WTC11 (cell line): ENCODE measurements at regions not wholly inside any gene's neighbourhood (a gene's known extent, or its start where the extent isn't known, plus 50 kb on each side); places are given as distances from the start of the nearest gene placed in this dataset.

Experiments
- AFF4 ChIP-seq: sonication (generic); formaldehyde crosslinking; IDR thresholded peaks from 2 replicates; pipeline ENCODE4 v1.8.1; 2023; ENCODE audit warnings: mild to moderate bottlenecking, missing genetic modification reagents, borderline replicate concordance
- ATF1 ChIP-seq: sonication (generic); formaldehyde crosslinking; IDR thresholded peaks from 2 replicates; pipeline ENCODE4 v1.8.1; 2023; ENCODE audit warnings: mild to moderate bottlenecking, moderate library complexity, missing genetic modification reagents
- CTCF ChIP-seq: fragments of 200-600 bp; IDR thresholded peaks from 2 replicates; pipeline ENCODE4 v1.8.0; 2022; ENCODE audit warnings: antibody characterized with exemption
- ESRRA ChIP-seq: sonication (generic); formaldehyde crosslinking; IDR thresholded peaks from 2 replicates; pipeline ENCODE4 v1.8.1; 2022; ENCODE audit warnings: mild to moderate bottlenecking, missing genetic modification reagents, borderline replicate concordance
- FOXK1 ChIP-seq: sonication (generic); formaldehyde crosslinking; IDR thresholded peaks from 2 replicates; pipeline ENCODE4 v1.8.0; 2022; ENCODE audit warnings: mild to moderate bottlenecking, moderate library complexity, missing genetic modification reagents
- MAX ChIP-seq: sonication (generic); formaldehyde crosslinking; IDR thresholded peaks from 2 replicates; pipeline ENCODE4 v1.8.0; 2022; ENCODE audit warnings: mild to moderate bottlenecking, missing genetic modification reagents
- NFE2L1 ChIP-seq: sonication (generic); formaldehyde crosslinking; IDR thresholded peaks from 2 replicates; pipeline ENCODE4 v1.8.1; 2023; ENCODE audit warnings: missing genetic modification reagents
- TCF7 ChIP-seq: sonication (generic); formaldehyde crosslinking; IDR thresholded peaks from 2 replicates; pipeline ENCODE4 v1.8.0; 2022; ENCODE audit warnings: mild to moderate bottlenecking, low read depth, missing genetic modification reagents, moderate library complexity

- TF ChIP-seq FOXK1 (CRISPR knock-in tag) (no peak), CTCF (no peak), AFF4 (CRISPR knock-in tag) (no peak), NFE2L1 (CRISPR knock-in tag) (no peak), MAX (CRISPR knock-in tag) (no peak), ATF1 (CRISPR knock-in tag) (no peak), TCF7 (no peak), ESRRA (CRISPR knock-in tag) (no peak)
Measured at GRCh38 chrX:39125834-39126233, 324.6 kb downstream of the MID1IP1 start.
